ENCODE measurements at regions not wholly inside any gene's neighbourhood (a gene's known extent, or its start where the extent isn't known, plus 50 kb on each side); places are given as distances from the start of the nearest gene placed in this dataset.
A peak's percentile ranks its signal among the peaks of the same experiment; 100 is the strongest.

GRCh38 chr4:143273160-143273917 lies 63.3 kb upstream of the GAB1 start:
- no peak for DNase-seq (ENCODE audit: low spot score)

- no peak for DNase-seq (ENCODE audit: low spot score)
These were observed 55.8 kb upstream of the GAB1 start for GRCh38 chr4:143280861-143281260.

- DNase-seq (ENCODE audit: low spot score): no peak
These were observed 55.0 kb upstream of the GAB1 start for GRCh38 chr4:143281507-143282190.

DNA sequence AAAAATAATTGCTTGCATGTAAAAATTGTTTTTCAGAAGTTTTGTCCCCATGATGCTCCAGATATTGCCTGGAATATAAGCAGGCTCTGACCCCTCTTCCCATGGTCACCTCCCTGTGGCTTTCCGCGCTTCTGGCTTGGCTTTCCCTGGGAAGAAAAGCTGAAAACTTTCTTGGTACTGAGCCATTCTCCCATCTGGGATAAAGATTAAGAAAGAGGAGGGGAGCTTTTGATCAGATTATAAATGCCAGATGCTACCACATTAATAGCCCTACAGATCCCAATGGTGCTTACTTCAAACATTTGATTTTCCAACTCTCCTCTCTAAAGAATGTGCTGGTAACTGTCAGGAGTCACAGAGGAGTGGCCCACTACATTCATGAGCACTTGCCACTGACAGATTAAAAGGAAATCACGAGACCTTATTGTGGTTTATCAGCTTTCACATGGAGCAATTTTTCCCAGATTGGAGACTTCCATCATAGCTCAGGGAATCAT lies 54.4 kb upstream of the GAB1 start:
- DNase-seq (ENCODE audit: low spot score): peak; percentile 61

GRCh38 chr4:143285696-143286437 lies 50.8 kb upstream of the GAB1 start:
- no peak for DNase-seq (ENCODE audit: low spot score)

- no peak for DNase-seq (ENCODE audit: low spot score)
These were observed 49.7 kb upstream of the GAB1 start for GRCh38 chr4:143286701-143287571.
